GM21723 (cell line): ENCODE measurements at regions not wholly inside any gene's neighbourhood (a gene's known extent, or its start where the extent isn't known, plus 50 kb on each side); places are given as distances from the start of the nearest gene placed in this dataset.

Source experiments
- ATAC-seq: cut with Tn5 transposase; IDR thresholded peaks from one replicate; pipeline ENCODE4 v1.9.1; 2021; ENCODE audit warnings: mild to moderate bottlenecking, moderate library complexity; ENCODE audit not compliant: unreplicated experiment

GRCh38 chr22:17269224-17269606, 50.0 kb upstream of the ADA2 start:
- no peak for ATAC-seq
